ENCODE measurements at regions not wholly inside any gene's neighbourhood (a gene's known extent, or its start where the extent isn't known, plus 50 kb on each side); places are given as distances from the start of the nearest gene placed in this dataset.

GRCh38 chrX:97797076-97797475, 913.4 kb downstream of the RPA4 start:
- Histone ChIP-seq H3K27me3 (replicated peaks in 1 of 4; ENCODE audit: control insufficient read depth in 3 of 4, extremely low read depth in 1 of 4, insufficient read depth in 3 of 4, low read length in 3 of 4) (no peaks in the 10 kb centered on the region), H2BK15ac (ENCODE audit: low read length) (no peak overlapping the region), H2AFZ (ENCODE audit: low read length) (no peak overlapping the region), H2BK20ac (ENCODE audit: low read length) (no peak overlapping the region), H3K4me2 (ENCODE audit: insufficient read depth in 1 of 2, low read depth in 2 of 2, low read length in 2 of 2) (no peak overlapping the region), H2BK5ac (ENCODE audit: low read depth, low read length) (no peak overlapping the region), H3K18ac (ENCODE audit: extremely low read depth, low read length) (no peak overlapping the region), H3K4ac (replicated peaks; ENCODE audit: insufficient read length, low read depth, low read length) (no peak overlapping the region), H2BK120ac (replicated peaks; ENCODE audit: low read depth, low read length) (no peak overlapping the region), H3K9me3 (ENCODE audit: insufficient read depth in 2 of 2, low read depth in 1 of 2, low read length in 1 of 2) (no peaks in the 10 kb centered on the region), H3K23me2 (ENCODE audit: low read depth, low read length) (no peaks in the 10 kb centered on the region), H3K27ac (ENCODE audit: low read depth, low read length) (no peak overlapping the region), H3K9ac (replicated peaks in 1 of 4; ENCODE audit: extremely low read depth in 1 of 4, low read depth in 3 of 4, low read length in 3 of 4) (no peak overlapping the region), H3K14ac (ENCODE audit: insufficient read length) (no peak overlapping the region), H4K91ac (replicated peaks; ENCODE audit: insufficient read length, low read length) (no peak overlapping the region), H4K5ac (ENCODE audit: insufficient read length, low read depth, low read length) (no peak overlapping the region), H3K4me1 (replicated peaks in 1 of 4; ENCODE audit: control insufficient read depth in 3 of 4, insufficient read depth in 4 of 4, low read length in 3 of 4) (peaks cover 0 to 2% (median 0%) of the 10 kb centered on the region in 4 experiments; a peak in 1 of 7 replicates), H2AK5ac (ENCODE audit: low read depth, low read length) (no peak overlapping the region), H3K79me1 (ENCODE audit: low read depth, low read length) (no peaks in the 10 kb centered on the region), H3K4me3 (ENCODE audit: extremely low read depth in 1 of 4, insufficient read depth in 2 of 4, low read depth in 3 of 4, low read length in 4 of 4) (no peak overlapping the region), H2BK12ac (ENCODE audit: low read depth, low read length) (no peak overlapping the region), H3K56ac (replicated peaks; ENCODE audit: insufficient read length, low read depth, low read length) (no peak overlapping the region), H3K36me3 (ENCODE audit: control insufficient read depth in 2 of 4, insufficient read depth in 4 of 4, low read length in 3 of 4) (no peaks in the 10 kb centered on the region), H4K8ac (ENCODE audit: extremely low read depth, insufficient read depth, low read length) (no peak overlapping the region), H3K23ac (ENCODE audit: insufficient read length) (no peak overlapping the region), H3K79me2 (ENCODE audit: control insufficient read depth in 1 of 2, insufficient read depth in 2 of 2, low read length in 2 of 2) (no peaks in the 10 kb centered on the region), H4K20me1 (replicated peaks in 1 of 2; ENCODE audit: control insufficient read depth in 1 of 2, insufficient read depth in 2 of 2, low read length in 2 of 2) (no peaks in the 10 kb centered on the region)
- ChIA-PET POLR2A (ENCODE audit: partially characterized antibody) (no interaction called here), CTCF (ENCODE audit: partially characterized antibody) (no interaction called here)
- TF ChIP-seq MAFK (IDR thresholded peaks at IDR 0.05; ENCODE audit: low read depth, low read length) (no peak), KDM1A (IDR thresholded peaks at IDR 0.05; ENCODE audit: borderline replicate concordance, low read length) (no peak), SIN3A (conservative IDR thresholded peaks at IDR 0.05 in 1 of 2, IDR thresholded peaks at IDR 0.05 in 1 of 2; ENCODE audit: low read depth in 1 of 2, low read length in 2 of 2) (no peak), BACH1 (IDR thresholded peaks at IDR 0.05; ENCODE audit: low read length) (no peak), EP300 (IDR thresholded peaks at IDR 0.05; ENCODE audit: borderline replicate concordance in 1 of 2, low read depth in 2 of 2, low read length in 2 of 2) (no peak)
- no peak for DNase-seq (ENCODE audit: low read depth in 1 of 2, low spot score in 2 of 2)
- 100% methylated on average over 2 of the region's 2 CpGs; no CpG with 5 or more reads in 1 of the 2 experiments for WGBS, 2 experiments (ENCODE audit: extremely low coverage in 1 of 2, insufficient coverage in 1 of 2, insufficient read length in 1 of 2, insufficient replicate concordance in 2 of 2, low coverage in 1 of 2, low lambda C conversion rate in 2 of 2, missing lambda C conversion rate in 1 of 2)
- FAIRE-seq = peak; percentile 66
